Fibroblast of skin of abdomen (primary cell): ENCODE measurements at regions not wholly inside any gene's neighbourhood (a gene's known extent, or its start where the extent isn't known, plus 50 kb on each side); places are given as distances from the start of the nearest gene placed in this dataset.

Experiments used
- DNase-seq: peaks from one replicate; pipeline ENCODE4 v3.0.0-alpha.2; 2013

DNA sequence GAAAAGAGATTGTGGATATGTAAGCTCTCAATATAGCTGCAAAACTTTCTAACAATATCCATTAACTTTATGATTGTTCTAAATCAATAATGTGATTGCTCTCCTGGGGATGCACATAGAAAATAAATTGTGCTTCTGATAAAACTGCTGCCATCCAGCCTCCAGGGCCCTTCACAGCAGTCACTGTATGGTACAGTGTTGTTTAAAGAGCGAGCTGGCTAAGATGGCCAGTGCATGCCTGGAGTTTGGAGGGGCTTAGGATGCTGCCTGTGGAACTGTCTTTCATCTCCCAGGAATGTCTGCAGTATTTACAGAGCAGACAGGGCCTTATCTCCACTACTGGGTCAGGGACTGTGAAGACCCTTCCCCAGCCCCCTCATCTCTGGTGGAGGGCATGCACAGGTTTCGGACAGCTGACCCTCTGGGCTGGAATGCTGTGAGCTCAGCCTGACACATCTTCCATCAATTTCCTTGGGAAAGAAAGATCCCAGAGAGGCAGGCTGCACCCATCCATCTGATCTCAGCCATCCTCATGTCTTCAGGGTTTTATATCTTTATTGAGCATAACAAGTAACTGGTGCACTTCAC is 137.0 kb downstream of the PLPP3 start:
- no peak for DNase-seq

DNA sequence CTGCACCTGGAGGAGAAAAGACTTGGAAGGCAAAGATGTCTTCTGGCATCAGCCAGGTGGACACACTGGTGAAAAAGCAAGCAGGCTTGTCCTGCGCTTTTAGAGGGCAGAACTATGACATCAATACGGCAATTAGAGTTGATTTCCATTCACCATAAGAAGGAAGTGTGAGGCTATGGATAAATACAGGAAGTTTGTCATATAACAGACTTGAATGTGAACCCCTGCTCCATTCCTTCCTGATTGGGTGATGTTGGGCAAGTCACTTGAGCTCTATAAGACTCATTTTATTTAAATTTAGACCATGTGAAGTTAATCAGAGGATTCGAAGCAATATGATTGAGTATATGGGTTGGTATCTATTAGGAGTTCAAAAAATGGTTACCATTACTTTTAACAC is 137.8 kb downstream of the PLPP3 start:
- no peak for DNase-seq

DNA sequence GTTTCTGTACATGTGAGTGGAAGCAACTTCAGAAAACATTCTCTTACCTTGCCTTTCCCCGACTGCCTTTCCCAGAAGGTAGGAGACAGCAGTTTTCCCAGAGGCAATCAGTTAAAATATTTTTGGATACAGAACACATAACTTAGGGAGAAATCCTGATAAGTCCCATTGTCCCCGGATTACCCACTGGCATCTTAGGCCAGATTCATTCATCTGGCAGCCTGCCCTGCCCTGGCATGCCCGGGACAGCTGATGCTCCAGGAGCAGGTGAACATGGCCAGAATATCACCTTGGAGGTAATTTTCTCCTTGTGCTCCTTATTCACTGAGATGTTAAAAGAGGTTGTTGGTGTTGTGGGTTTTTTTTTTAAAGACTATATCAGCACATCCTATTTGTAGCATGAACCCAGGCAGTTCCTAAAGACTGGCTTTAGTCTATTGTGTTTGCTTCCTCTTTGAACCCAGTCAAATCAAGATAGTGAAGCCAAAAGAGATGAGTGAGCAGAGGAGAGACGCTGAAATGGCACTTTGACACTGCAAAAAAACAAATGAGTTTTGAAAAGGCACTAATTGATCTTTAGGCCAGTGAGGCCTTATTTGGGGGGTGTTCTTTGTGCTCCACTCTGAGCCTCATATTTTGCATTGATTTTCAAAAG is 139.6 kb downstream of the PLPP3 start:
- DNase-seq = no peak

DNA sequence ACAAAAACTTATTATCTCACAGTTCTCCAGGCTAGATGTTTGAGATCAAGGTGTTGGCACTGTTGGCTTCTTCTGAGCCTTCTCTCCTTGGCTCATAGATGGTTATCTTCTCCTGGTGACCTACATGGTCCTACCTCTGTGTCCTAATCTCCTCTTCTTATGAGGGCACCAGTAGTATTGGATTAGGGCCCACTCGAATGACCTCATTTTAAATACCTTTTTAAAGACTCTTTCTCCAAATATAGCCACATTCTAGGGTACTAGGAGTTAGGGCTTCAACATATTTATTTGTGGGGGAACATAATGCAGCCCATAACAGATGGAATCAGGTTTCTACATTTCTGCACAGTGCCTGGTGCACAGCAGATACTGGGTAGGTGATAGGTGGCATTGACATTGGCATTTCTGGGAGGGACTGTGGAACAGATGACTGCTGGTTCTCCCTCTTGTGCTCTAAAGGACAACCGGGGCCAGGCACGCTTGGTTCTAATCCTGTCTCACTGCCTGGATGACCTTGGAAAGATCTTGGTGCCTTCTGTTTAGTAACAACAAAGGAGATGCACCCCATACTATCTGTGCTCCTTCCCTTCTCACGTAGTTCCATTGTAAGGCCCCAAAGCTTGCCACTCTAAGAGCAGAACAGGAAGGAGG is 140.3 kb downstream of the PLPP3 start:
- DNase-seq = no peak

DNA sequence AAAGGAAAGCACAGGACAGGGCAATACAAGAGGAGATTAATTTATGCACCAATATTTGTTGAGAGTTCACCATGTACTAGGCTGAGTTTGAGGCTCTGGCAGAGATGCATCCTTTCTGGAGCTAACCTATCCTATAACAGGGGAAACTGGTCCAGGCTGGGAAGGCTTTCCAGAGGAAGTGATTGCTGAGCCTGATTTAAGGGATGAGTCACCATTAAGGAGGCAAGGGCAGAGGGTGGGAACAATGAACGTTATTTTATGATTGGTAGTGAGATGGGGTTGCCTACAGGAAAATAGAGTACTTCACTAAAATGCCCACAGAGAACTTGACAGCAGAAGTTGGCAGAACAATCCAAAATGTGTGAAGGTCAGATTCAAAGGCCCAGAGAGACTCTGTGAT is 141.4 kb downstream of the PLPP3 start:
- DNase-seq = peak; percentile 27

DNA sequence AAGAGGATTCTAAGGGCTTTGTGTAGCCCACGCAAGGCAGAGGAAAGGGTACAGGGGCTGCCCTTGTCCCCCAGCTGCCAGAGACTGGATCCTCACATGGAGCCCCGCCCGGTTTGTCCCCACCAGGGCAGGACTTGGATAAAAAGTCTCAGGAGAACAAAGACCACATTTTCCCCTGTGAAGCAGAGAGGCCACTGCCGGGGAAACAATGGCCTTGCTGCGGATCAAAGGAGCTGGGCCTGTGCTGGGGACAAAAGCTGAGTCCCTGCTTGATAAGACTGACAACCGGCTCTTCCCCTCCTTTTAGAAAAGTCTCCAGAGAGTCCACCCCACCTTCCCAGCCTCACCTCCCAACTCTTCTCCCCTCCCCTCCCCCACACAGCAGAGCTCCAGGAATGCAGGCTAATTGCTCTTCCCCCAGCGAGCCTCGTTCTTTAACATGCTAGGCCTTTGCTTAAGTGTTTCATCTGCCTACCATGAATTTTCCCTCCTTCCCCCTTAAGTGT is 142.4 kb downstream of the PLPP3 start:
- no peak for DNase-seq

DNA sequence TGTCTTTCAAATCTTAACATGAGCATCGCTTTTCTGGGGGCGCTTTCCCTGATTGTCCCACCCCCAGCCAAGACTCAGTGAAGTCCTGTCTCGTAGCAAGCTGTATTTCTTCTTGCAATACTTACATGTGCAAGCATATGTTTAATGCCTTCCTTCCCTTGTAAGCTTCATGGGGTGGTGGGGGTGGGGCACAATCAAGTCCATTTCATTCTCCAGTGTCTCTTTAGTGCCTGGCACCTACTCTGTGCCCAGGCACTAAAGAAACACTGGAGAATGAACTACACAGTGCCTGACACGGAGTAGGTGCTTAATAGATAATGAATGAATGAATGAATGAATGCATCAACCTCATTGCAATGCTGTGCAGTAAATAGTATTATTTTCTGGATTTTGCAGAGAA is 143.1 kb downstream of the PLPP3 start:
- no peak for DNase-seq

DNA sequence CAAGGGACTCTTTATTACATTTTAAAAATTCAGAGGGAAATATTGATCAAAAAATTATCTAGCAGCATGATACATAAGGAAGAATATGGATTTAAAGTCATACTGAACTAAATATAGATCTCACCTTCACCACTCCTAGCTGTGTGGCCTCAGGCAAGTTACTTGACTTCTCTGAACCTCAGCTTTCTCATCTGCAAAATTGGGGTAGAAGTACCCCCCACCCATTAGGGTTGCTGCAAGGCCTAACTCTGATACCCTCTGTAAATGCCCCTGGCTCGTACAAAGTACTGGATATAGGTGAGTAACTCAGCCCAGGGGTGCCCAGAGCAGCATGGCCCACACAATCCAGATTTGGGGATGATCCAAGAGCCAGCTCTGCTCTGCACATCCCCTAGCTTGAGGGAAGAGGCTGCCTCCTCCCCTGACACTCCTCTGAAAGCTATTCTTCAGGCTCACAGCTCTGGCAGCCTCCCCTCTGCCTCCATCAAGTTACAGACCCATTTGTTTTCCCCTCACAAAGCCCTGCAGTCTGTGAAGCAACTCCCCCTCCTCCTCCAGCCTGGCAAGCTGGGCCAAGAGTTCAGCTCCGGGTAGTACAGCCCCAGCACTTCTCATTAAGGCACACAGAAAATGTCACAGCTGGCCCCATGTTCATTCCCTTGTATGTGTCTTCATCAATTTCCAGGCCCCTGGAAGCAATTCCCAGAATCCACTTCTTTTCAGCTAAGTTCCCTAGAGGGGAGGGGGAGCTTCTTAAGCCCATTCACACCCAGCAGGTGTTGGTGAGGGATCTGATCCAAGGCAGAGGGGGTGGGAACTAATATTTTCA is 143.7 kb downstream of the PLPP3 start:
- no peak for DNase-seq

DNA sequence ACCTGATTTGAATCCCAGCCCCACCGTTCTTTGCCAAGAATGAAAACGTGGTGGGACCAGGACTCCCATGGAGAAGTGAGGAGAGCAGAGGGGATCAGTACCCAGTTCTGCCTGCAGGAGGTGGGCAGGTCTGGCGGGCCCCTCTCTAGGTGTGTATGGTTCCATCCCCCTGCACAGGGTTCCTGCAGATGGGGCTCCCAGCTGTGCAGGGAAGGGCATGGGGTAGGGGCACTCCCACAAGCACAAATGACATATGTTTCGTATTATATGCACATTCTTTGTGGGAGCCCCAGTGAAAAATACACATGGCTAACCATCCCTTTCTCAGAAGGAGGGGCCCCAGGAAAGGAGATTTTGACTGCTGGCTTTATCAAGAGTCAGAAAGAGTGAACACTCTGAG is 144.6 kb downstream of the PLPP3 start:
- DNase-seq = peak; percentile 56

DNA sequence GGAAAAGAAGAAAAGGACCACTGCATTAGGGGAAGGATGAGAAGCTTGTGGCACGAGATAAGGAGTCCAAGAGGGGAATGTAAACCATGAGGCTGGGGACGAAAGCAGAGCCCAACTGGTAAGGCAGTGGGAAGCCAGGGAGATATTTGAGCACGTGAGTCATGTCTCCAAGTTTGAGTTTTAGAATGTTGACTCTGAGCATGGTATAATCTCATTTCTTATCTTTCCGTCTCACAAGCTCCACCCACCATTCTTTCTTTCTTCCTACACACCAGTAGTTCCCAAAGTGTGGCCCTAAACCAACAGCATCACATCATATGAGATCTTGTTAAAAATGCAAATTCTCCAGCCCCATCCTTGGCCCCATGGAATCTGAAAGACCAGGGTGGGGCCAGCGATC is 145.3 kb downstream of the PLPP3 start:
- DNase-seq = no peak

DNA sequence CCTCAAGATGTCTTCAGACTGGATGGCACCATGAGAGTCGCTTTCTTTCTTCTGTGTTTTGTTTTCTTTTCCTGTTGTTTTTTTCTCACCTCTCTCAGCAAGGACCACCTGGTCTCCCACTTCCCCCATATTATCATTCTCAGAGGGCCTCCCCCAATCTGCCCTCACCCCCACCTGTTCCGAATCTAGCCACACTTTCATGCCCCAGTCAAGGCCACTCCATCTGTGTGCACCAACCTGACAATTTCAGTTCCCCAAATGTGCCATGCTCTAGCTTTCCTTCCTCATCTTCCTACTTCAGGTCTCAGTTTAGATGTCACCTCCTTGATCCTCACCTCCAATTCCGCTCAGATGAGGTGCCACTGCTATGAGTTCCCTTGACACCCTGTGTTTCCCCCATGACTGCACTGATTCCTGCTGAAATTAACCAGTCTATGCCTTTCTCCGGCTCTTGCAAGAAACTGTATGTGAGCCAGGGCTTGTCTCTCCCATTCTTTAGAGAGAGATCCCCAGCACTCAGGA is 146.2 kb downstream of the PLPP3 start:
- DNase-seq = no peak

DNA sequence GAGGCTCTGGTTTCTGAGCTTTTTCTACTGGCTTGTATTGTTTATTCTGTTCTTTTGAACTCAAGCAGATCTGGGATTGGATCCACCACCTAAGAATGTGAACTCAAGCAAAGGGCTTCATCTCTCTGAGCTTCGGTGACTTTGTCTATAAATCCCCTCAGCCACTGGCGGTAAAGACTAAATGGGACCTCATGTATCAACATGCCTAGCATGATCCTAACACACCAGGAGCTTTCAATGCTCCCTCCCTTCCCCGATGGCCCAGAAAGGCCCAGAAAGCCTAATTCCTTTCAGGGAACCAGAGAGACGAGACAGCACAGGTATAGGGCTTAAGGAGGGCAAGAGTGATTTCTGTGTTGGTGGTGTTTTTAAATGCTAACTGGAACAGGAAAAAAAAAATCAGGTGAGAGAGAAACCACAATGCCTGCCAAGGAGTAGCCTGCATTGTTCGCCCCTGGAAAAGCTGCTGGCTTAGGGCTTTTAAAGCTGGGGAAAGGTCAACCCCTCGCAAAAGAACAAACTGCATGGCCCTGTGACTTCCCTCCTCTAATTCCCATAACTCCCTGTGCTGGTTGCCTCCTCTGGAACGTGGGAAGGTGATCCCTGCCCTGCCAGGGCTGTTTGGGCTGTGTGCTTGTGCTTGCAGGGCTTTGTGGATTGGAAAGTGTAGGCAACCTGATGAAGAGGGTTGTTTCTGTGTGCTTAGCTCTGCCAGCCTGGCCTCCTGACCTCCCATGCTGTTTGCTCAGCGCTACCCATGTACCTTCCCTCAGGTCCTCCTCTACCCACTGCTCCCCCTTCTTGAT is 147.0 kb downstream of the PLPP3 start:
- no peak for DNase-seq

DNA sequence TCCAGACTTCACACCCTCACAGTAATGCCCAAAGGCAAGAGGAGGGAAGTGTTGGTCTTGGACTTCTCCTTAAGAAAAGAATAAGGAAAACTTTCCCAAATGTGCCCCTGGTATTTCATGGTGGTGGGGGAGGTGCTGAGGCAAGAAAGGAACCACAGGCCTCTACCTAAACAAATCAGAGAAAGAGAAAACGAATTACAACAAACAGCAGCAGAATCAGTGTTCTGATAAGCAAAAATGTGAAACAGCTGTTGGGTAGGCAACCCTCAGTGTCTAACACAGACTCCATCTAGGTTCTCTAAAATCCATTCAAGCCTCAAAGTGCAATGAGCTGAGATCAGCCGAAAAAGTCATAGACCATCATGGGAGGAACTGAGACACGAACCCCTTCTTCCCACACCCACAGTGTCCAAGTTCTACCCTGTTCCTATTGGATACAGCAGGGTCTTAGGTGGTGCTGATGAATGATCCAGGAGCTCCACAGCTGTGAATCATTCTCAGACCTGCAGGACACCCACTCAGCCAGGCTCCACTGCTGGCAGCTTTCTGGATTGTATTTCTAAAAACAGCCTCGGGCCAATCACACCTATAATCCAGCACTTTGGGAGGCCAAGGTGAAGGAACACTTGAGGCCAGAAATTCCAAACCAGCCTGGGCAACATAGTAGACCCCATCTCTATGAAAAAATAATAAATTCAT is 149.1 kb downstream of the PLPP3 start:
- no peak for DNase-seq

DNA sequence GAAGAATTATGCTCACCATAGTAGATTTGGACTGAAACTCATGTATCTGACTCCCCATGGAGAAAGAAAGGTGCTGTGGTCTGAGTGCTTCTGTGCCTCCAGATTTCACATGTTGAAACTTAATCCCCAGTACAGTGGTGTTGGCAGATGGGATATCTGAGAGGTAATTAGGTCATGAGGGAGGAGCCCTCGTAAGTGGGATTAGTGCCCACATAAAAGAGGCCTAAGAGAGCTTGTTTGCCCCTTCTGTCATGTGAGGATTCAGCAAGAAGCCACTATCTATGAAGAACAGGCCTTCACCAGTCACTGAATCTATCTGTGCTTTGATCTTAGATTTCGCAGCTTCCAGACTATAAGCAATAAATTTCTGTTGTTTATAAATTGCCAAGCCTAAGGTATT is 150.1 kb downstream of the PLPP3 start:
- no peak for DNase-seq

DNA sequence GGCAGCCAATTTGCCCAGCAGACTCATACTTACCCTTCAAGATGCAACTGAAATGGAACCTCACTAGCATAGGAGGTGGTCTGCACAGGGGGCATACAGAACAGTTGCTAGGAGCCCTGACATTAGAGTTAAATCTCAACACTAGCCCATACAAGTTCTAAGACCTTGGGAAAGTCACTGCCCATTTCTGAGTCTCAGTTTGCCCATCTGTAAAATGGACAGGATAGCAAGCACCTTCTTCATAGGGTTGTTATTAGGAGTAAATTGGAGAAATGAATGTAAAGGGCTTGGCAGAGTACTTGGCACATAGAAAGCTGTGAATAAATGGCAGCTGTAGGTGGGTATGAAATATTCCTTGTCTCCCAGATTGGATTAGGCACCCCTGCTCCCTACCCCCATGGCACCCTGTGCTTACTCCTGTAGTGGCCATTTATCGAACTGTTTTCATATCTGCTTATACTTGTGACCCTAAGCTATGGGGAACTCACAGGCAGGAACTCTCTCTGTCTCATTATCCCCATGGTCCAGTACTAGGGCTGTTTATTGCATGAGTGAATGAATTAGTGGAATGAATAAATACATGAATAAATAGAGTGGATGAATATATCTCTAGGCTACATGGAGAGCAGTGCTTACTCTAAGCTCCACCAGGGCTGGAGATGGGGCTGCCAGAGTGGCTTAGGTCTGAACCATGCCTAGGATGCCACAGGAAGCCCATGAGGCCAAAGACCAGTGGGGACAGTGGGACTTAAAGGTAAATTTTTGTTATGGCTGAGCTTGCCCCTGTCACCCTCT is 152.6 kb downstream of the PLPP3 start:
- no peak for DNase-seq

DNA sequence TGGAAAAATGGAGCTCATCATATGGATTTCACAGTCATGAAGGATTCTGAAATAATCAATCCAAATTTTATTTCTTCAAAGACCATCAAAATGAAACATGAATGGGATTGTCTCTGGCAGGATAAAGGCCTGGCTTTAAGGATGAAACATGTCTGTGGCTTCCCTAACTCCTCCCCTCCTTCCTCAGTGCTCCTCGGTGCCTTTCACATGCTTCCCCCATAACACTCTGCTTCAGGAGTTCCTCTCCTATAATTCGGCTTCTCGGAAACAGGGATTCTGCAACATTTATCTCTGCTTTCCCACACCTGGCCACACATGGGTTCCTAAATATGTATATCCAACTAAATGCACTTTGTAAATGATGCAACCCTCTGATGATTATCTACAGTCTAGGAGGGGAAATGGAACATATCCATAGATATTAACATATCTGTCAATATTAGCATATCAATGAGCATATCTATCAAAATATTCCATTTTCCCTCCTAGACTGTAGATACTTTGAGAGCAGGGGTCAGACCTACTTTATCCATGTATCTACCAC is 153.8 kb downstream of the PLPP3 start:
- no peak for DNase-seq

DNA sequence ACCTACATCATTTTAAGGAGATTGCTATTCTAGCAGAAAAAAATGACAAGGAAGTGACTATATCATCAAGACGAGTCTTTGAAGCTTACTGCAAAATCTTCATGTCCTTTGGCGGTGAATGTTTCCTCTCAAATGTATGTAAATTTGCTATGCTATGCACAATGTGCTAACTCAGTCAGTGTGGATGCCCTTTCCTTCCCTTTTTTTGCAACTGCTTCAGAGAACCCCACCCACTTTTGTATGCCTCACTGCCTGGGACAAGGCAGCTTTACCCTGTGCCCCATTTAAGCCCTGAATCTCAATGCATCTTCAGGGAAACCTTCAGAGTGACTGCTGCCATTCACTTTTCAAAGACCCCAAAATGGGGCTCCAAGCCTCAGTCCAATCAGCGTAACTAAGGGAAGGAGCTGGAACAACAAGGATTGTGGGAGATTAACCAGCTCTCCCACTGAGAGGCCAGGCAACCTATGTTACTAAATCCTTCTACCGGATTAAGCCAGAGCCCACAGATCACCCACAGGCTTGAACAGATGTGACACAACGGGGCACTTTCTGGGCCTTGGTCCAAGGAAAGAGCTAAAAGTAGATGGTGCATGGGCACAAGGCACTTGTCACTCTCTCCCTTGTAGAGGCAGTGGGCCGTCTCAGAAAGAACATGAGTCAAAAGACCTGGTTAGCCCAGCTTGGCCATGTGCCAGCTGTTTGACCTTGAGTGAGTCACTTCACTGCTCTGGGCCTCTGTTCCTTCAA is 154.4 kb downstream of the PLPP3 start:
- DNase-seq = peak; percentile 62

DNA sequence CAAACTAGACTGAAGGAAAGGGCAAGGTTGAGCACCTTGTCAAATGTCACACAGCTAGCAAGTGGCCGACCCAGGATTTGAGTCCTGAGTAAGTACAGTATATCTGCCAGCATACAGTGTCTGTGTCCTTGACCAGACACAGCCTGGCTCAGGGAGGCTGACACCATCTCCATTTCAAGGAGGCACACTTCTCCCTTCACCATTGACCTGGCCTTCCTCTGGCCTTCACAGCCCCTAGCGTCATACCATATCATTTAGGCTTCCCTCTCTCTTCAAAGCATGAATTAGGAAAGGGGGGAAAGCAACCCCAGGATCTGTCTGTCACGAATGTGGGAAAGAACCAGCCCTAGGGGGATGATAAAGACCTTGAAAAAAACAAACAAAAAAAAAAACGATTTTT is 155.6 kb downstream of the PLPP3 start:
- DNase-seq = no peak

DNA sequence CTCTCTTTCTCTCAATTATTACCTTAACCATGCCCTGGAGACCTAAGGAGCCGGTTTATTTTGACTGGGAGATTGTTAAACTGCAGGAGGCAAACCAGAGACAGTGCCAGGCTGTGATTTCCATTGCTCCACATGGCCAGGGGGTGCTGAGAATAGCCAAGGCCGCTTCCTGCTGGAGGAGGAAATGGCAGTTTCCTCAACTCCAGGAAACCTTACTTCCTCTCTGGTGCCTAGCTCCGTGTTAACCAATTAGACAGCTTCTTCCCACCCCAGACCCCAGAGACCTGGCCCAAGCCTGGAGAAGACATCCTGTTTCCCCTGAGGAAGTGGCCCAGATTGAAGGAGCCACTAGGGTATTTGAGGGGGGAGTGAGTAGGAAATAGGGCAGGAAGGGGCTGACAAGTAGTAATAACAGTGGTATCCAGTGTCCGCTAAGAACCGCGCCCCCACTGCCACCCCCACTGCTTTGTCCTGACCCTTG is 161.2 kb downstream of the PLPP3 start:
- DNase-seq = no peak
